Ascending aorta (tissue), 2 donors: ENCODE measurements at regions not wholly inside any gene's neighbourhood (a gene's known extent, or its start where the extent isn't known, plus 50 kb on each side); places are given as distances from the start of the nearest gene placed in this dataset.

Experiments used
- DNase-seq, 2 donors: peaks; one replicate each; pipeline ENCODE4 v3.0.0-alpha.2; 2019; ENCODE audit warnings: low spot score in 2 of 2
- H3K27ac ChIP-seq, 2 donors: fragments of 200-600 bp; sonication (generic); one replicate each; pipeline ENCODE4 v1.5.1; 2016 to 2017; ENCODE audit warnings: mild to moderate bottlenecking in 1 of 2
- H3K27me3 ChIP-seq: fragments of 200-600 bp; sonication (generic); one replicate; pipeline ENCODE4 v1.5.1; 2017
- H3K36me3 ChIP-seq, 2 donors: fragments of 200-600 bp; sonication (generic); one replicate each; pipeline ENCODE4 v1.5.1; 2016
- H3K4me1 ChIP-seq, 2 donors: fragments of 200-600 bp; sonication (generic); one replicate each; pipeline ENCODE4 v1.5.1; 2016 to 2017; ENCODE audit warnings: mild to moderate bottlenecking in 1 of 2
- H3K4me3 ChIP-seq, 2 donors: fragments of 200-600 bp; sonication (generic); one replicate each; pipeline ENCODE4 v1.5.1; 2016 to 2017; ENCODE audit warnings: mild to moderate bottlenecking in 1 of 2
- H3K9me3 ChIP-seq, 2 donors: fragments of 200-600 bp; sonication (generic); one replicate each; pipeline ENCODE4 v1.5.1; 2016
- intact Hi-C: fragments of 100-400 bp; cut with DNase I; formaldehyde crosslinking; loops from one replicate; pipeline ENCODE4 v1.15.1; 2023
- TF ChIP-seq, protein P1 (sequence below), 3 experiments: fragments of 200-600 bp in 2 of 3; fragments of 450-650 bp in 1 of 3; sonication (generic) in 2 of 3; IDR thresholded peaks; one replicate each; pipeline ENCODE4 v1.5.1; 2016 to 2019; ENCODE audit warnings: antibody characterized with exemption in 3 of 3, mild to moderate bottlenecking in 1 of 3, moderate library complexity in 1 of 3

DNA sequence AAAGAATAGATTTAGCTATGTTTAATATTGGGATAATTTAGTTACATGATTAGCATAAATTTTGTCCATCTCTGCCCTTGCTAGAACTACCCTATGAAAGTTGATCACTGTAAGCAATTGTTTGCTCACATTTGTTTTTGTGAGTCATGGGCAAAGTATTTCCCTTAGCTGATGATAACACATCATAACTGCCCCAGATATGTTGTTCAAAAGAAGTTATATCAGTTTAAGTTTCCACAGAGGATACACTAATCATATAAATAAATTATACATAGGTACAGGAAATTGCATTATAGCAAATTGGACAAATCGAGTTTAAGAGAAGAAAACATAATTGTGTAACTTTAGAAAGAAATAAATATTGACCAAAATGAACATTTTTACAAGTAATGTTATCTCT lies 223.2 kb upstream of the PIK3C3 start:
- intact Hi-C loops = no loop called here
- Histone ChIP-seq H3K4me1 (no peaks in the 10 kb centered on the region), H3K9me3 (no peaks in the 10 kb centered on the region), H3K27ac (no peak overlapping the region), H3K36me3 (no peaks in the 10 kb centered on the region), H3K27me3 (no peaks in the 10 kb centered on the region), H3K4me3 (no peak overlapping the region)
- no peak for DNase-seq
- TF ChIP-seq, protein P1, sequence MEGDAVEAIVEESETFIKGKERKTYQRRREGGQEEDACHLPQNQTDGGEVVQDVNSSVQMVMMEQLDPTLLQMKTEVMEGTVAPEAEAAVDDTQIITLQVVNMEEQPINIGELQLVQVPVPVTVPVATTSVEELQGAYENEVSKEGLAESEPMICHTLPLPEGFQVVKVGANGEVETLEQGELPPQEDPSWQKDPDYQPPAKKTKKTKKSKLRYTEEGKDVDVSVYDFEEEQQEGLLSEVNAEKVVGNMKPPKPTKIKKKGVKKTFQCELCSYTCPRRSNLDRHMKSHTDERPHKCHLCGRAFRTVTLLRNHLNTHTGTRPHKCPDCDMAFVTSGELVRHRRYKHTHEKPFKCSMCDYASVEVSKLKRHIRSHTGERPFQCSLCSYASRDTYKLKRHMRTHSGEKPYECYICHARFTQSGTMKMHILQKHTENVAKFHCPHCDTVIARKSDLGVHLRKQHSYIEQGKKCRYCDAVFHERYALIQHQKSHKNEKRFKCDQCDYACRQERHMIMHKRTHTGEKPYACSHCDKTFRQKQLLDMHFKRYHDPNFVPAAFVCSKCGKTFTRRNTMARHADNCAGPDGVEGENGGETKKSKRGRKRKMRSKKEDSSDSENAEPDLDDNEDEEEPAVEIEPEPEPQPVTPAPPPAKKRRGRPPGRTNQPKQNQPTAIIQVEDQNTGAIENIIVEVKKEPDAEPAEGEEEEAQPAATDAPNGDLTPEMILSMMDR (IDR thresholded peaks at IDR 0.05) = no peak

DNA sequence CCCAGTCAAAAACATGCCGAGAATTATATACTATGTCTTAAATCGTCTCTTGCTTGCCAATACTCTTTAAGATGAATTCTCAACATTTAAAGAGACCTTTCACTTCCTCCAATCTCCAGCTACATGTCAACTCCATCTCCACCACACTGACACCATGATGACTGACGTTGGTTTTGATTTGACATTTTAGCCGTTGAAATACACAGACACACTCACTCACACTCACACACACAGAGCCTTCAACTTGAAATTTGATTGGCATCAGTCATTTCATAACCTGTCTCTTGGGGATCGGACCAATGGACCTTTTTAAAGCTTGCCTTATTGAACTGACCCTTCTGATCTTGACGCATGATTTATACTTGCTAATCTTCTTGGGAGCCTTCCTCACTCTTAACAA lies 230.8 kb upstream of the PIK3C3 start:
- no peak overlapping the region for H3K4me3 ChIP-seq
- no peak overlapping the region for H3K27ac ChIP-seq
- H3K36me3 ChIP-seq = no peaks in the 10 kb centered on the region
- intact Hi-C loops = no loop called here
- H3K9me3 ChIP-seq = no peaks in the 10 kb centered on the region
- DNase-seq = no peak
- no peaks in the 10 kb centered on the region for H3K27me3 ChIP-seq
- no peaks in the 10 kb centered on the region for H3K4me1 ChIP-seq
- TF ChIP-seq, protein P1 (IDR thresholded peaks at IDR 0.05) = no peak

DNA sequence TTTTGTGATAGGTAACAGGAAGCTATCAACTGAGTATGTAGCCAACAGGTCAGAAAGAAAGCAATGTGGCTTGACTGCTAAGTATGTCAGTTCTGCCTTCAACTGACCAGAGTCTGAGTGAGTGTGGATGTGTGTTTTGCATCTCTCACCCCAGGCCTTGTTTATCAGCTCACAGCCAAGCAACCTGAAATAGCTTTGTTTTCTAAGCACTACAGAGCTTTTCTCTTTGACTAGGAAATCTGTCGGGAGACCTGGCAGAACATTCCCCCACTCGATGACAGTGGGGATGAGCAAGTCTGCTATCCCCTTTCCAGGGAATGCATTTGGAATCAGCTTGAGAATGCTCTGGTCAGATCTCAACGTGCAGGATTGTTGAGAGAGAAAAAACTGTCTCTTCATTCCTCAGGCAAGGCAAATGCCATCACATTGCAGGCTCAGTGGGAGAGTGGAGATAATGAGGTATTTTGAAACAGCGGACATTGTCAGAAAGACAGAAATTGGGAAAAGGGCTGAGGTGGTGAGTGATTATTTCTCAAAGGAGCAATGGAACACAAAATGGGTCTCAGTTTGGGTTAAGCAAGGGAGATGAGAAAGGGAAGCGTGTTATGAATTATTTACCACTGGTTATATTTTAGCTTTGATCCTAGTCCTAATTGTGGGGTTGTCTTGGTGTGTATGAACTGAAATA lies 233.8 kb upstream of the PIK3C3 start:
- TF ChIP-seq, protein P1 (IDR thresholded peaks at IDR 0.05) = no peak
- no peak for DNase-seq
- H3K4me1 ChIP-seq = no peaks in the 10 kb centered on the region
- no peaks in the 10 kb centered on the region for H3K9me3 ChIP-seq
- no peaks in the 10 kb centered on the region for H3K27me3 ChIP-seq
- H3K27ac ChIP-seq = no peak overlapping the region
- H3K36me3 ChIP-seq = no peaks in the 10 kb centered on the region
- intact Hi-C loops = no loop called here
- H3K4me3 ChIP-seq = no peak overlapping the region

DNA sequence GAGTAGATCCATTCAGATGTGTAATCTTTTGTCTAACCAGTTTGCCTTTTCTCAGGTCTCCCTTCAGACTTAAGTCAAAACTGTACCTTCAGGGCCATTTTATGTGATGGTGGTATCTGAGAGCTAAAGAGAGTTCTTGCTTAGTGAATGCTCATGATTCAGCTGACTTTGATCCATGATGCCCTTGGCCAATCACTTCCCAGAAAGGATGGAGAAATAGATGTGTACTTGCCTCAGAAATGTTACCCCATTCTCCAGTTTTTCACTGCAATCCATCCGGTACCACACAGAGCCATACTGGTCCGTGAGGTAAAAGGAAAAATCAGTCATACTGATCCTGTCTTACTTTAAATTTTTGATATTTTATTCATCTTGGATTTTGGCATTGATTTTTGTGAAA lies 234.8 kb upstream of the PIK3C3 start:
- H3K4me3 ChIP-seq = no peak overlapping the region
- DNase-seq = no peak
- no peaks in the 10 kb centered on the region for H3K9me3 ChIP-seq
- H3K27me3 ChIP-seq = no peaks in the 10 kb centered on the region
- H3K36me3 ChIP-seq = no peaks in the 10 kb centered on the region
- H3K27ac ChIP-seq = no peak overlapping the region
- TF ChIP-seq, protein P1 (IDR thresholded peaks at IDR 0.05) = no peak
- intact Hi-C loops = no loop called here
- no peaks in the 10 kb centered on the region for H3K4me1 ChIP-seq

DNA sequence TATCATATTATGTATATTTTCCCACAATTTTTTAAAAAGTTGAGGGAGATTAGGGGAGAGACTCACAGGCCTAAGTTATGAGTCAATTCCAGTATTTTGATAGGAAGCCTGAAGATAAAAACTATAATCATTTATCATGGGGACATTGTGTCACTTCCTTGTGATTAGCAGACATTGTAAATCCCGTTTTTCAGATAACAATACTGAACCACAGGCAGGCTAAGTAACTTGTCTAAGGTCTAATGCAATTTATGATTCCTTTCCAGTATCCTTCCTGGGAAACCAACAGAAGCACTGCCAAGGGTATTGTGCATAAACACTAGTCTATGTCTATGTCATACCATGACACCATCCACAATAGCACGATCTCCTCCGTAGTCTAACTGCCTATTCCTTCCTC lies 235.2 kb upstream of the PIK3C3 start:
- no peak overlapping the region for H3K27ac ChIP-seq
- DNase-seq = no peak
- H3K36me3 ChIP-seq = no peaks in the 10 kb centered on the region
- no peaks in the 10 kb centered on the region for H3K27me3 ChIP-seq
- TF ChIP-seq, protein P1 (IDR thresholded peaks at IDR 0.05) = no peak
- H3K4me1 ChIP-seq = no peaks in the 10 kb centered on the region
- no peaks in the 10 kb centered on the region for H3K9me3 ChIP-seq
- H3K4me3 ChIP-seq = no peak overlapping the region
- intact Hi-C loops = no loop called here

DNA sequence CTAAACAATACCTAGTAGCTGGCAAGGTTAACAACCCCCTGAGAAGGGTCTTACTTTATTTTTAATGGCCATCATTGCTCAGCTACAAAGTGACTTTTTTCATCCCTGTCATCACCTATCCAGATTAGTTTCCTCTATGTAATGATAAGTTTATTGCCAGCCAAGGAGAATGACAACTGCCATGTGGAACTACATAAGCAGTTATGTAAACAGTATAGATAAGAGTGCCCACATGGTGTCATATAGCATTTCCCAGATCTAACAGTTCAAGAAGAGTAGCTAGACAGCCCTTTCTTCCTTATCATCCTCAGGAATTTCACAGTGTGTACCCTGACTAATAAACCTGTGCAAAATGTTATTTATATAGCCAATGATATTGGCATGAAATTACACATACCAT lies 240.2 kb upstream of the PIK3C3 start:
- Histone ChIP-seq H3K27ac (no peak overlapping the region), H3K9me3 (no peaks in the 10 kb centered on the region), H3K36me3 (no peaks in the 10 kb centered on the region), H3K4me3 (no peak overlapping the region), H3K4me1 (no peaks in the 10 kb centered on the region), H3K27me3 (no peaks in the 10 kb centered on the region)
- TF ChIP-seq, protein P1 (IDR thresholded peaks at IDR 0.05) = no peak
- intact Hi-C loops = no loop called here
- no peak for DNase-seq
